OCI-LY1 (cell line): ENCODE measurements at regions not wholly inside any gene's neighbourhood (a gene's known extent, or its start where the extent isn't known, plus 50 kb on each side); places are given as distances from the start of the nearest gene placed in this dataset.

Source experiments
- CTCF ChIP-seq: fragments of 200-600 bp; sonication (generic), shearing (Covaris generic); IDR thresholded peaks from 2 replicates; pipeline ENCODE4 v1.5.1; 2017; ENCODE audit warnings: mild to moderate bottlenecking, antibody characterized with exemption, low read length, moderate library complexity, mixed read lengths
- EZH2 ChIP-seq: fragments of 200-600 bp; sonication (generic), shearing (Covaris generic); IDR thresholded peaks from 2 replicates; pipeline ENCODE4 v1.8.0; 2017; ENCODE audit warnings: borderline replicate concordance, mixed run types, mild to moderate bottlenecking, antibody characterized with exemption, low read length, moderate library complexity, mixed read lengths

GRCh38 chr1:228905701-228906101, 170.4 kb downstream of the RHOU start:
- TF ChIP-seq CTCF (no peak), EZH2 (no peak)
